ENCODE measurements at regions not wholly inside any gene's neighbourhood (a gene's known extent, or its start where the extent isn't known, plus 50 kb on each side); places are given as distances from the start of the nearest gene placed in this dataset.

- H3K79me1 ChIP-seq (ENCODE audit: low read depth, low read length): no peaks in the 10 kb centered on the region
- no peaks in the 10 kb centered on the region for H3K9me3 ChIP-seq (ENCODE audit: insufficient read depth in 2 of 2, low read depth in 1 of 2, low read length in 1 of 2)
- no peak overlapping the region for H2BK5ac ChIP-seq (ENCODE audit: low read depth, low read length)
- no peak overlapping the region for H4K91ac ChIP-seq (replicated peaks; ENCODE audit: insufficient read length, low read length)
- no peak overlapping the region for H2BK20ac ChIP-seq (ENCODE audit: low read length)
- H4K5ac ChIP-seq (ENCODE audit: insufficient read length, low read depth, low read length): no peak overlapping the region
- TF ChIP-seq GABPA (IDR thresholded peaks at IDR 0.05; ENCODE audit: borderline replicate concordance, insufficient read depth, low read length): no peak
- ChIA-PET POLR2A (ENCODE audit: partially characterized antibody) (no interaction called here), CTCF (ENCODE audit: partially characterized antibody) (interaction anchor here (1.0 to 1.6 kb wide), 3 partner anchors 17 to 60 kb away, joined by 3 to 4 read pairs (median 3); no protein-coding TSS in a partner anchor)
- no peak overlapping the region for H3K23ac ChIP-seq (ENCODE audit: insufficient read length)
- H3K4me1 ChIP-seq (replicated peaks in 1 of 4; ENCODE audit: control insufficient read depth in 3 of 4, insufficient read depth in 4 of 4, low read length in 3 of 4): no peaks in the 10 kb centered on the region
- FAIRE-seq (no peak), DNase-seq (ENCODE audit: low read depth in 1 of 2, low spot score in 2 of 2) (no peak)
- H3K27me3 ChIP-seq (replicated peaks in 1 of 4; ENCODE audit: control insufficient read depth in 3 of 4, extremely low read depth in 1 of 4, insufficient read depth in 3 of 4, low read length in 3 of 4): no peaks in the 10 kb centered on the region
- H2BK120ac ChIP-seq (replicated peaks; ENCODE audit: low read depth, low read length): no peak overlapping the region
- H4K20me1 ChIP-seq (replicated peaks in 1 of 2; ENCODE audit: control insufficient read depth in 1 of 2, insufficient read depth in 2 of 2, low read length in 2 of 2): no peaks in the 10 kb centered on the region
- H2AFZ ChIP-seq (ENCODE audit: low read length): no peak overlapping the region
- 86% methylated on average over 1 of the region's 1 CpG; no CpG with 5 or more reads in 1 of the 2 experiments for WGBS, 2 experiments (ENCODE audit: extremely low coverage in 1 of 2, insufficient coverage in 1 of 2, insufficient read length in 1 of 2, insufficient replicate concordance in 2 of 2, low coverage in 1 of 2, low lambda C conversion rate in 2 of 2, missing lambda C conversion rate in 1 of 2)
- H2BK15ac ChIP-seq (ENCODE audit: low read length): no peak overlapping the region
- H3K79me2 ChIP-seq (ENCODE audit: control insufficient read depth in 1 of 2, insufficient read depth in 2 of 2, low read length in 2 of 2): no peaks in the 10 kb centered on the region
- no peaks in the 10 kb centered on the region for H3K36me3 ChIP-seq (ENCODE audit: control insufficient read depth in 2 of 4, insufficient read depth in 4 of 4, low read length in 3 of 4)
- no peak overlapping the region for H3K4me2 ChIP-seq (ENCODE audit: insufficient read depth in 1 of 2, low read depth in 2 of 2, low read length in 2 of 2)
- no peak overlapping the region for H3K18ac ChIP-seq (ENCODE audit: extremely low read depth, low read length)
- H3K4ac ChIP-seq (replicated peaks; ENCODE audit: insufficient read length, low read depth, low read length): no peak overlapping the region
- no peaks in the 10 kb centered on the region for H3K23me2 ChIP-seq (ENCODE audit: low read depth, low read length)
- H2AK5ac ChIP-seq (ENCODE audit: low read depth, low read length): no peak overlapping the region
- H3K14ac ChIP-seq (ENCODE audit: insufficient read length): no peak overlapping the region
- no peak overlapping the region for H3K56ac ChIP-seq (replicated peaks; ENCODE audit: insufficient read length, low read depth, low read length)
- H3K27ac ChIP-seq (ENCODE audit: low read depth, low read length): no peak overlapping the region
- H4K8ac ChIP-seq (ENCODE audit: extremely low read depth, insufficient read depth, low read length): no peak overlapping the region
- no peak overlapping the region for H2BK12ac ChIP-seq (ENCODE audit: low read depth, low read length)
- H3K9ac ChIP-seq (replicated peaks in 1 of 4; ENCODE audit: extremely low read depth in 1 of 4, low read depth in 3 of 4, low read length in 3 of 4): no peak overlapping the region
- no peak overlapping the region for H3K4me3 ChIP-seq (ENCODE audit: extremely low read depth in 1 of 4, insufficient read depth in 2 of 4, low read depth in 3 of 4, low read length in 4 of 4)
Measured at GRCh38 chr4:122517345-122517744, 60.8 kb upstream of the IL2 start.
